ENCODE measurements at regions not wholly inside any gene's neighbourhood (a gene's known extent, or its start where the extent isn't known, plus 50 kb on each side); places are given as distances from the start of the nearest gene placed in this dataset.

- no peak for TF ChIP-seq EP300 (IDR thresholded peaks at IDR 0.05)
- no peak for TF ChIP-seq CTCF (IDR thresholded peaks at IDR 0.05)
Observed at GRCh38 chr11:131228378-131228777, 142.0 kb upstream of the NTM start.
